GM19397 (cell line): ENCODE measurements at regions not wholly inside any gene's neighbourhood (a gene's known extent, or its start where the extent isn't known, plus 50 kb on each side); places are given as distances from the start of the nearest gene placed in this dataset.

Experiments used
- ATAC-seq: cut with Tn5 transposase; IDR thresholded peaks from one replicate; pipeline ENCODE4 v1.9.1; 2021; ENCODE audit warnings: mild to moderate bottlenecking, moderate library complexity; ENCODE audit not compliant: unreplicated experiment

DNA sequence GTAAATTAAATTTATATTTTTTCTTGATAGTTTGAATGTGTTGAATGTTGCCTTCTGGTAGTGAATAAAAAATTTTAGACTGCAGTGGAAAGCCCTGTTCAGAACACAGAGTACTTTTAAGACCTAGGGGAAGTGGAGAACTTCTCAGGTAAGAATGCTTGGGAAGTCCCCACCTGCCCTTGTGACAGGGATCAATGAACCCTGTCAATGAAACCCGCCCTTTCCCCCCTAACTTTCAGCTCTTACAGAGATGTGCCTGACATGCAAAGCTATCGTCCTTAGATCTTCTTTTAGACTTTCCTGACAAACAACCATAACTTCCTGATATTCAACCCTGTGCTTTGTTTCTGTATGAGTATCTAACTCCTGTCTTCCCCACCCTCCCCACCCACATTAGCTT is 562.7 kb downstream of the TLE4 start:
- ATAC-seq, result peak; percentile 86

DNA sequence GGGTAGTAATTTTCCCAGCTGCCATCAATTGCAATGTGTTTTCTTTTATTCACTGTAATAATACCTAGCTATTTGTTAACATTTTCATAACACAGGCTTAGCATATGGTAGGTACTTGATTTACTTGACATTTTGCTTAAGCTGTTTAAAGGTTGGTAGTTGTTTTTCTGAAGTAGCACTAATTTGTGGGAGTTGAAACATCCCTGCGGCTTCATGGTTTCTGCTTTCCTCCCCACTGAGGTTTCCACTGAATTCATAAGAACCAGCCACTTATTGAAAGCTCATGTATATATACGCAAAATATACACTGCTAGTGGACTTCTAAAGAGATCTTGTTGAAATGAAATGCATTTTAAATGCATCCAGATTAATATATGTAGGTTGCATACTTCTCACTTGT is 559.9 kb downstream of the TLE4 start:
- no peak for ATAC-seq

DNA sequence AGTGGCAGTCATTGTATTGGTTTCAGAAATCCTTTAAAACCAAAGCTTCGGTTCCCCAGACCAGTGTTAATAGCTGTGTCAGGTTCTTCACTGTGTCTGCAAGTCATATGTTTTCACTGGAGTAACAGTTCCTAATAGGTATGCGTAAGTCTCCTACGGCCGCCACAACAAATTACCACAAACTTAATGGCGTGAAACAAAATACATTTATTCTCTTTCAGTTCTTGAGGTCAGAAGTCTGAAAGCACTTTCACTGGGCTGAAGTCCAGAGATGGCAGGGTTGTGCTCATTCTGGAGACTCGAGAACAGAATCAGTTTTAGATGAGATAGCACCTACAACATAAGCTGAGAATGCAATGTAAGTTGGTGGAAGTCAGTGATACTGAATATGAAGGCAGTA is 556.2 kb downstream of the TLE4 start:
- ATAC-seq, result no peak

DNA sequence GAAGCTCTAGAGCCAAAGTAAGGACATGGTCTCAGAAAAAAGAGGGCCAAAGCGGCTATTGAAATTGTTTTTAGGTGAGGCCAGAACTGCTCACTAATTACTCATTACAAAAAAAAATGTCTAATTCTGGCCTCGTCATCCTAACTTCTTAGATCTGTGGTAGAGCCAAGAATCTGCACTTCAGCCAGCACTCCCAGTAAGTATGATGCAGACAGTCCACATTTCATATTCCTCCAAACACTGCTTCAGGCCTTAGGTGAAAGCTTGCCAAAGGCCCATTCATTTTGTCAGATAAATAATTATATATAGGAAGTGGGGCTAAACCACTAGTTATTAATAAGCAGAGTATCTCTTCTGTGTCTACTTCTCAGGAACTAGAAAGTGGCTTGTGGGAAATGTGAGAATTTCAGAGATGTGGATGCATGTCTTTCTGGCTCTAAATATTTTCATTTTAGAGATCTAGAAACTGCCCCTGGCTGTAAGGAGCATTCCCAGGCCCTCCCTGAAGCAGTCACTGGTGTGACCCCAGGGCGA is 554.0 kb downstream of the TLE4 start:
- ATAC-seq, result no peak

DNA sequence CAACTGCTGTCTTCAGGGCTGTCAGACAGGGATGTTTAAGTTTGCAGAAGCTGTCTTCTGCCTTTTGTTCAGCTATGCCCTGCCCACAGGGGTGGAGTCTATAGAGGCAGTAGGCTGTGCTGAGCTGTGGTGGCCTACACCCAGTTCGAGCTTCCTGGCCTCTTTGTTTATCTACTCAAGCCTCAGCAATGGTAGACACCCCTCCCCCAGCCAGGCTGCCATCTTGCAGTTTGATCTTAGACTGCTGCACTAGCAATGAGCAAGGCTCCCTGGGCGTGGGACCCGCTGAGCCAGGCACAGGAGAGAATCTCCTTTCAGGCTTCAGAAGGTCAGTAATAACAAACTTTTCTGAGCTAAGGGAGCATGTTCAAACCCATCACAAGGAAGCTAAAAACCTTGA is 545.3 kb downstream of the TLE4 start:
- ATAC-seq, result no peak

DNA sequence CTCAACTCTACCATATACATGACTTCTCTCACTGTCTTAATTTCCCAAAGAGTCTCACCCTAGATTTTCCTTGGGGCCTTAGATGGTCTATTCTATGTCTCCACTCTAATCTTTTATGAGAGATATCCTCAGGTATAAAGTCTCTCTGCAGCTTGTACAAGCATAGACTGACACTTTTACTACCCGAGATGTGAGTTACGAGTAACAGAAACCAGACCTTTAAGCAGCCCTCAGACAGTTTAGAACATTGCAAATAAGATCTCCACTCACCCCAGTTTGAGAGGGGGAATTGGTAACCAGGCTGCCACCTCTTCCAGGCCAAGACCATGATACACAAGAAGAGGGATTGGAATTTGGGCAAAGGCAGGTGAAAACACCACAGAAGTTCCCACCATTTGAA is 542.5 kb downstream of the TLE4 start:
- no peak for ATAC-seq

DNA sequence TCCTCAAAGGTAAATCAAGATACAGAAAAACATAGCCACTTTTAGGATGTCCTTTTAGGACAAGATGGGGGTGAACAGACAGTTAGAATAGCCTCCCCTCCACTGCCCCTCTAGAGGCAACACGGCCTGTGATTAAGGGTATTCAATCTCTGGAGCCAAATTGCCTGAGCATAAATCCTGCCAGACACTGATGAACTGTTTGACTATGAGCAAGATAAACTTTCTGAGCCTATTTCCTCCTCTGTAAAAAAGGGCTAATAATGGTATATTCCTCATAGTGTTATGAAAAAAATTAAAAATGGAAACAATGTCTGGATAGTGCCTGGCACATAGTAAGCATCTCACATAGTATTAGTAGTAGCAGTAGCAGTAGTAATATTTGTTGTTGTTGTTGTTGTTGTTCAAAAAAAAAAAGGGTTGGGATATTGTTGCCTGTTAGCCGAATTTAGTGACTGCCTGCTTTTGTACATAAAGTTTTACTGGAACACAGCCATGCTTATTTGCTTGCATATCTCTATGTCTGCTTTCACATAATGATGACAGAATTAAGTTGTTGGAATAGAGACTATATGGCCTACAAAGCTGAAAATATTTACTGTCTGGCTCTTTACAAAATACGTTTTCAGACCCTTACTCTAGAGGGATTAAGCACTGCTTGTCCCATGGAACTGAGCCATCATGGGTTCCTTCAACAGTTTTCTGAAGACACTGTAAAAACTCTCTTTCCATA is 536.3 kb downstream of the TLE4 start:
- no peak for ATAC-seq

DNA sequence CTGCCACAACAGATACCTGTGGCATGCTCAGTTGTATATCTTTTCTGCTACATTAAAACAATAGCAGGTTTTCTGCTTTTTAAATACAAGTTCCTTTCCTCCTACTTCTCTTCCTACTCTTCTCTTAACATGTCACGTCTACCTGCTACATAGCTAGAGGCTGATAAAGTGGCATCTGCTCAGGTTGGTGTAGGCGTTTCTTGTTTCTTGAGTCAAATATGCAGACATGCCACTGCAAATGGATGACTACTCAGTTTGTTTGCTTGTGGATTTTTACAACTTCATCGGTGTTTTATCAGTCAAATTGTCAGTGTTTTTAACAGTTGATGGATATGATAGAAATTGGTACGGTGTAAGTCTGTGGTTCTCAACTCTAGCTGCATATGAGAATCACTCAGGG is 525.7 kb downstream of the TLE4 start:
- ATAC-seq, result no peak

DNA sequence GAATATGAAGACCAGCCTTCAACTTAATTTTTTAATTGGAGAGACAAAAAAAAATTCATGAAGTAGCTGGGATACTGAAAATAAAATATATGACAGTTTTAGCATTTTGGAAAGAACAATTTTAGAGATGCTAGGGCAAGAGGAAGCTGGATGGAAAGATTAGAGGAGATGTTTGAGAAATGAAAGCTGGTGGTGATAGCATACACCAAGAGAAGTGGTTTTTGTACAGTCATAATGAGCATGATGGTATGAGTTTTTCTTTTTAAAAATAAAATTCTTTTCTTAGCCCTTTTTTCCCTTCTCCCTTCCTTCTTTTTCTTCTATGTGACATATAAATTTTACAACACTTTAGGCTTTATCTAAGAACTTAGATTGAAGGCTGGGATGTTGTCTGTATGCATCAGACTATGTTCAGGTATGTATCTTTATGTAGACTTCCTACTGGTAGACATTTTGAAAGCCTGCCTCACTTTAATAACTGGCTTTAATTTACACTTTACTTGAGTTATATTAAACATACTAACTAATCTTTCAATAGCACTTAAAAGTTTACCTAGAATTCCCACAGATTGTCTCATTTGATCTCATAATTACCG is 522.5 kb downstream of the TLE4 start:
- no peak for ATAC-seq

DNA sequence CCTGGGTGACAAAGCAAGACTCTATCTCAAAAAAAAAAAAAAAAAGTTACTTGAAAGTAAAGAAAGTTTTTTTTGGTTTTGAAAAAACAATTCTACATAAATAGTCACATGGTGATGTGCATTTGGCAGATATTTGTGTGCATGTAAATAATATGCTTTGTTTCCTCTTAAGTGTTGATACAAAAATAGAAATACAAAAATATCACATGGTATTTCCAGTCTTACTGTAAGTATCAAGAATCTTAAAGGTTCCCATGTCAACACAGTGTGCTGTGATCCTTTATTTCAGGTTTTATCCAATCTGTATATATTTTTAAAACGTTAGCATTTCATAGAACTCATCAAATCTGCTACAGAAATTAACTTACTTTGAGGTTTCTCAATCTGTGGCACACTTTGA is 521.9 kb downstream of the TLE4 start:
- no peak for ATAC-seq

DNA sequence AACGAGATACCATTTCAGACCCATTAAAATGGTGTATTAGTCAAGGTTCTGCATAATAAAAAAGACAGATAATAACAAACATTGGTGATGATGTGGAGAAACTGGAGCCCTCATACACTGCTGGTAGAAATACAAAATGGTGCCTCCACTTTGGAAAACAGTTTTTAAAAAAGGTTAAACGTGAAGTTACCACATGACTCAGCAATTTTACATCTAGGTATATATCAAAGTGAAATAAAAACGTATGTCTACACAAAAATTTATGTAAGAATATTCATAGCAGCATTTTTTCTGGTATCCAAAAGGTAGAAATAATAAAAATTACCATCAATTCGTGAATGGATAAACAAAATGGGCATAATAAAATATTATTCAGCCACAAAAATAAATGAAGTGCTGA is 519.8 kb downstream of the TLE4 start:
- no peak for ATAC-seq

DNA sequence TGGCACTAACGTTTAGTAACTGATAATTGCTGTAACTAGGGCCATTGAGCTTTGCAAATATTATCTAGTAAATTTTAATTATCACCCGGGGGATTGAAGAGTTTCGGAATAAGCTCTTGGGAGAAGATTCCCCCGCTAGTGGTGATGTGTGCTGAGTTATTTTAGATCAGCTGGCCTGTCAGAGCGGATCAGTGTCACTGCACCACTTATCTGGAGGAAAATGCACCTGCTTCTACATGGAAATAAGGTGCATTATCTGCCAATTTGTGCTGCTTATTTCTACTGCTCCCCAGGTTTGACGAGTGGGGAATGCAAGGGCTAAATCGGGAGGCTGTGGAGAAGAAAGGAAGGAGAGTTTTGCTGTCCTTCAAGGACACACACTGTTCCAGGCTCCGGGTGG is 518.6 kb downstream of the TLE4 start:
- ATAC-seq, result no peak

DNA sequence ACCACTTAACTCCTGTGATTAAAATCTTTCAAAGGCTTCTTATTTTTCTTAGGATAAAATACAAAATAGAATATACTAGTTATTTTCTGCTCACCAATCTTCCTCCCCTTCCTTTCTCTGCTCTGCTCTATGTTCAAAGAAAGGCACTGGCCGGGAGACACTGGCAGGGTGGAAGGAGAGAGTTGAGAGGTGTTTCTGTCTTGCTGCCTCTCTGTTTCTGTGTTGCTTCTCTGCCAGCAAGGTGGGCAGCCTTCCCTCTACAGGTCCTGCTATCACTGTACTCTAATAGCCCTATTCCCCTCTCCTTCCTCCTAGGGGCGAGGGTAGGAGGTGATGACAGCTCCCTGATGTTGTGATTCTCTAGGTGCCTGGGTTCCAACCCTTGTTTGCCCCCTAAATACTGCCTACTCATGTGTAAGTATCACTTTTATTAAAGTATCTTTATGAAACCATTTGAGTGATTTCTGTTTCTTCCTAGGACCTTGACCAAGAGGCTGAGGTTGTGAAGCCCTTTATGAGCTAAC is 515.1 kb downstream of the TLE4 start:
- ATAC-seq, result no peak

DNA sequence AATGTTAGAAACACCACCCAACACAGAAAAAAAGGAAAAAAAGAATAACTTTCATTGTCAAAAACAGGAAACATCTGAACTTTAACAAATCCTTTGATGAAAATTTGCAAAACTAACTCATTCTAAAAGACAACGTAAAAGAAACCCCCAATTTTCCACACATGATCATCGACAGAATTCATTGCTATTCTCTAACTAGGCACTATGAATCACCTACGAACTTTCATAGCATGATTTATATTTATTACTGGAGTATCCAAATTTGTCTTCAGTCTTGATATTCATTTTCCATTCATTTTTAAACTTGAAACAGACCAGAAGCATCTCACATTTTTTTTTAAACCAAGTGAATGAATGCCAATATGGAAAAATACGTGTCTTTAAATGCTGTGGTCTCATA is 514.6 kb downstream of the TLE4 start:
- no peak for ATAC-seq

DNA sequence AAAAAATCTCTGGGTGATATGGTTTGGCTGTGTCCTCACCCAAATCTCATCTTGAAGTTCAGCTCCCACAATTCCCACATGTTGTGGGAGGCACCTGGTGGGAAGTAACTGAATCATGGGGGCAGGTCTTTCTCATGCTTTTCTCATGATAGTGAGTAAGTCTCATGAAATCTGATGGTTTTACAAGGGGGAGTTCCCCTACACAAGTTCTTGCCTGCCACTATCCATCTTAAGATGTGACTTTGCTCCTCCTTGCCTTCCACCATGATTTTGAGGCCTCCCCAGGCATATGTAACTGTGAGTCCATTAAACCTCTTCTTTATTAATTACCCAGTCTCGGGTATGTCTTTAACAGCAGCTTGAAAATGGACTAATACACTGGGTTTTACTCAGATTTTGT is 513.9 kb downstream of the TLE4 start:
- no peak for ATAC-seq

DNA sequence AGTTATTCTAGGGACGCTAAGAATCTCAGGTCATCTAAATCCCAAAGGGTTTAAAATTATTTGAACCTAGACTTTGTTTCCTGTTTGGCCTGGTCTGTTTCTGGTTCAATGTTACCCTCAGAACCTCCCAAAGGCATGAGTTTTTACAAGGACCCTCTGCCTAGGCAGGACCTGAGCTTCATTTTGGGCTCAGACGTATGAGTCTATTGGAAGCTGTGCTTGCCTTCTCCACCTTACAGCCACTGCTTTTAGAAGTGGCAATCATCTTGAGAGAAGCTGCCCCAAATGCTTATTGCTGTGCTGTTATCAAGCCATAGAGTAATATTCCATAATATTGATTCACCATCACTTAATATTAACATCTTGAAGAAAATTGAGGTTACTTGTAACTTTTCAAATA is 510.4 kb downstream of the TLE4 start:
- ATAC-seq, result no peak

DNA sequence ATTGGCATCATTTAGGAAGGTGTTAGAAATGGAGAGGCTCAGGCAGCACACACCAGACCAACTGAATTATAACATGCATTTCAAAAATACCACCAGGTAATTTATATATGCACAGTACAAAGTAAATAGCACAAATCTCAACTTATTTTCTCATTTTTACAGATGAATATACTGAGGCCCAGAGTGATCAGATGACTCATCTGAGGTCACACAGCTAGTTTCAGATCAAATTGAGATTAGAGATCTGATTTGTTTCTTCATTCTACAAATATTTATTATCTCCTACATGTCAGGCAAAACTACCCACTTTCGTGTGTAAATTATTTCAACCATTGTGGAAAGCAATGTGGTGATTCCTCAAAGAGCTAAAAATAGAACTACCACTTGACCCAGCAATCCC is 507.1 kb downstream of the TLE4 start:
- no peak for ATAC-seq

DNA sequence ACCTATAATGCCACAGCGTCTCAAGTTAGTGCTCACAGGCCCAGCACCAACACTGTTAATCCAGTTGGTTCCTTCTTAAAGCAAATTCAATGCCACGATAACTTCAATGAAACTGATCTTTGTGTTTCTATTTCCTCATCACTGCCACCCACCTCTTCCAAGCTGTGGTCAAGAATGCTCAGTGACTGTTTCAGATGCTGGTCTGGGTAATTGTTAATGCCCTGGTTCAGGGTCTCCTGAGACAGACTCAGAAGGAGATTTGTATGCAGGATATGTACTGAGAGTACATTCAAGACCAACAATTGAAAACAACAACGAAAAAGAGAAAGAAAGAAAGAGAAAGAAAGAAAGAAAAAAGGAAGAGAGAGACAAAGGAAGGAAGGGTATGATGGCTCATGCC is 505.3 kb downstream of the TLE4 start:
- ATAC-seq, result no peak

DNA sequence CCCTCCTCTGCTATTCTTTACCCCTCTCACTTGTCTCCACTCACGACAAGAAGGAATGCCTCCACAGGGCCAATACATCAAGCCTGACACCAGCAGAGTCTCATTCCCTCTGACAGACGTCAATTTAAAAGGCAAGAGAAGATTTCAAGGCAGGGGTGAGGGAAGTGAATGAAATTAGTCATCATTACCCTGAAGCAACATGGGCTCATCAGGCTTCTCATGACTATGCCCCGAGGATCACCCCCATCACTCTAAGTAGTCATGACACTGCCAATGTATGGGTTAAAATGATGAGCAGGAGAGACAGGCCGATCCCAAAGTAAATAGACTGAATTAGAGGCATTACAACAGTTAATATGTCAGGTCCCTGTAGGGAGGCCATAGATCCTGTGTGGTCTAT is 504.4 kb downstream of the TLE4 start:
- no peak for ATAC-seq

DNA sequence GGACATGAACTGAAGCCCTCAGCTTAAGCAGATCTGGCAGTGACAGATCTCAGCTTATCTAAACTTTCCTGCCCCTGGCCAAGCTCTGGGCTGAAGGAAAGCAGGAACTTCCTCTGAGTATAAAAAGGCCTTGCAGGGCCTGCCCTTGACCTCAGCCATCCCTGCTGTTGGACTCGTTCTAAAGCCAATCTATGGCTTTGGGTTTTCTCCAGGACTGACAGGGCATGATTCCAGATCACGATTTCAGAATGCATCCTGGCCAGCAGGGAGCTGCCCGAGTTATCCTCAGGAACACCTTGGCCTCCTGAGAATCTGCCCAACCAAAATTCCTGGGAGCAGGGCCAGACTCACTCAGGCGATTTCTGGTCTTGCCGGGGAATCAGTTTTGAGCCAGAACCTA is 502.7 kb downstream of the TLE4 start:
- ATAC-seq, result no peak

DNA sequence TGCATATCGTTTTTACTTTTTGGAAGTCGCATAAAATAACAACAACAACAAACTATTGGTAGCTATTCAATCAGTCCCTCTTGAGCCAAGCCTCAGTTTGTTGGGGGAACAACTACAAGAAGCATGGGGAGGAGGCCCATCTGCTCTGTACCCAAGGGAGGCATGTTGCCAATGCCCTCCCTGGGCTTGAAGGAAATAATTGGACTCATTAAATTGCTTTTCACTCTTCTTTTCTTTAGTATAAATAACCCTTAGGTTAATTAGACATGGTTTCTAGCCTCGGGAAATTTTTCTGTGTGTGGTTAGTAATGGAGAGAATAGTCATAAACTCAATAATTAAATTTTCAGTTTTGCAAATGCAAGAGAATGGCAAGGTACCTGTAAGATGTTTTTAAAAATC is 500.7 kb downstream of the TLE4 start:
- ATAC-seq, result no peak

DNA sequence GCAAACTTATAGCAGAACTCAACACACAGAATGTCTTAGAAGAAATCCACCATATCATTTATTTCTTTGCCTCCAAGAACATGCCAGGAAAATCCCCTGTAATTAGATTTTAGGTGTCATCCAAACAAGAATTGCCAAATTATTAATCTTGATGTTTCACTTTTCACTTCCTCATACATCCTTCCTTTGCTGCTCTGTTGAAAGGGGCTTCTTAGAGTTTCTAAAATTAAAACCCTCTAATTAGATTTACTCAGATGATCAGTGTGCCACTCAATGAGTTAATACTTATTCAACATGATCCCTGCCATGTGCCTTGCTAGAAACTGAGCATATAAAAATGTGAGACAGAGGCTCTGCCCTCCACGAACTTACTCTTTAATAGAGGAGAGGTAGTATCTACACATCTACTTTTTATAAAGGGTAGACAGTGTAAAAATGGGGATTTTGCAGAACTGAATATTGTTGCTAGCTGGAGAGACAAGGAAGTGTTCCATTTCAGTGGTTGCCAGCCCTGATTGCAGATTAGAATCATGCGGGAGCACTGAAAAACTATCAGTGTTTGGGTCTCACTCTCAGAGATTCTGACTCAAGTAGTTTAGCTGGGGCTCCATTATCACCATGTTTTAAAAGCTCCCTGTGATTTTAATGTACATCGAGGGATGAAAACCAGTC is 498.4 kb downstream of the TLE4 start:
- no peak for ATAC-seq
